HG02759 (cell line): ENCODE measurements at regions not wholly inside any gene's neighbourhood (a gene's known extent, or its start where the extent isn't known, plus 50 kb on each side); places are given as distances from the start of the nearest gene placed in this dataset.
"Not testable (repeated sequence)": the region's sequence is repeated elsewhere in the genome, so short reads cannot be mapped to it uniquely, and the experiment has no call there.

Experiments used
- ATAC-seq: cut with Tn5 transposase; IDR thresholded peaks from one replicate; pipeline ENCODE4 v1.9.1; 2021; ENCODE audit warnings: mild to moderate bottlenecking, moderate library complexity; ENCODE audit not compliant: unreplicated experiment

GRCh38 chr13:39803156-39803555 lies 147.7 kb downstream of the COG6 start:
- no peak for ATAC-seq

- ATAC-seq: no peak
Observed at GRCh38 chr13:39803851-39804250, 148.4 kb downstream of the COG6 start.

- ATAC-seq: no peak
Observed at GRCh38 chr13:39804332-39805210, 149.1 kb downstream of the COG6 start.

GRCh38 chr13:39809466-39809865 lies 154.0 kb downstream of the COG6 start:
- no peak for ATAC-seq

- ATAC-seq: no peak
Observed at GRCh38 chr13:39810091-39810877, 154.8 kb downstream of the COG6 start.

GRCh38 chr13:39811051-39811450 lies 155.6 kb downstream of the COG6 start:
- no peak for ATAC-seq

- no peak for ATAC-seq
Observed at GRCh38 chr13:39811696-39812095, 156.2 kb downstream of the COG6 start.

- ATAC-seq: no peak
Observed at GRCh38 chr13:39815345-39816111, 160.1 kb downstream of the COG6 start.

- ATAC-seq: no peak
Observed at GRCh38 chr13:39816936-39817335, 161.5 kb downstream of the COG6 start.

GRCh38 chr13:39818953-39819352 lies 163.5 kb downstream of the COG6 start:
- no peak for ATAC-seq

- no peak for ATAC-seq
Observed at GRCh38 chr13:39820606-39821005, 165.1 kb downstream of the COG6 start.

GRCh38 chr13:39821977-39822376 lies 166.5 kb downstream of the COG6 start:
- ATAC-seq: no peak

GRCh38 chr13:39822437-39822836 lies 167.0 kb downstream of the COG6 start:
- ATAC-seq: no peak

- ATAC-seq: no peak
Observed at GRCh38 chr13:39823063-39823713, 167.7 kb downstream of the COG6 start.

- no peak for ATAC-seq
Observed at GRCh38 chr13:39825886-39826285, 170.4 kb downstream of the COG6 start.

- ATAC-seq: no peak
Observed at GRCh38 chr13:39835253-39835652, 179.8 kb downstream of the COG6 start.

- ATAC-seq: no peak
Observed at GRCh38 chr13:39836038-39836437, 180.6 kb downstream of the COG6 start.

- not testable (repeated sequence) for ATAC-seq
Observed at GRCh38 chr13:39837866-39838265, 182.4 kb downstream of the COG6 start.

- ATAC-seq: no peak
Observed at GRCh38 chr13:39840201-39840600, 184.7 kb downstream of the COG6 start.

GRCh38 chr13:39847336-39847735 lies 191.9 kb downstream of the COG6 start:
- ATAC-seq: no peak

GRCh38 chr13:39855236-39855635 lies 199.8 kb downstream of the COG6 start:
- no peak for ATAC-seq
